CD4-positive, alpha-beta memory T cell (primary cell): ENCODE measurements at regions not wholly inside any gene's neighbourhood (a gene's known extent, or its start where the extent isn't known, plus 50 kb on each side); places are given as distances from the start of the nearest gene placed in this dataset.
"Not testable (repeated sequence)": the region's sequence is repeated elsewhere in the genome, so short reads cannot be mapped to it uniquely, and the experiment has no call there.

ENCODE experiments used
- CTCF ChIA-PET: fragments of 350-600 bp; sonication (Branson Sonifier 250); formaldehyde crosslinking; loops from one replicate; lab custom pipeline; 2021; ENCODE audit warnings: inconsistent platforms; ENCODE audit not compliant: partially characterized antibody; lab: Charles Lee
- POLR2A ChIA-PET: fragments of 350-600 bp; sonication (Branson Sonifier 250); formaldehyde crosslinking; loops from one replicate; lab custom pipeline; 2021; ENCODE audit not compliant: partially characterized antibody; lab: Charles Lee
- DNase-seq, 5 donors: peaks; one replicate each; pipeline versions ENCODE4 v3.0.0 to v3.0.0-alpha.2; 2020 to 2022; ENCODE audit warnings: mixed read lengths in 1 of 5
- H3K27ac ChIP-seq: one replicate; pipeline ENCODE4 v1.7.0; 2013; ENCODE audit warnings: low read depth, low read length
- H3K27me3 ChIP-seq: 2 replicates; pipeline ENCODE4 v1.7.0; 2013; ENCODE audit warnings: mild to moderate bottlenecking, low read length, moderate library complexity; ENCODE audit not compliant: insufficient read depth
- H3K36me3 ChIP-seq: 2 replicates; pipeline ENCODE4 v1.7.0; 2013; ENCODE audit warnings: mild to moderate bottlenecking, low read length, moderate library complexity; ENCODE audit not compliant: insufficient read depth
- H3K4me1 ChIP-seq: 2 replicates; pipeline ENCODE4 v1.7.0; 2013; ENCODE audit warnings: mild to moderate bottlenecking, low read length, moderate library complexity; ENCODE audit not compliant: insufficient read depth
- H3K4me3 ChIP-seq, 2 donors: one replicate each; pipeline ENCODE4 v1.7.0; 2013; ENCODE audit warnings: low read length in 2 of 2, mild to moderate bottlenecking in 1 of 2
- H3K9me3 ChIP-seq, 2 donors: one replicate each; pipeline ENCODE4 v1.7.0; 2013; ENCODE audit warnings: low read length in 2 of 2, control low read depth in 1 of 2; ENCODE audit not compliant: control insufficient read depth in 1 of 2
- H3K27ac Mint-ChIP-seq, 7 donors: one replicate each; pipeline ENCODE4 v1.8.0; 2020 to 2021; ENCODE audit warnings: mixed read lengths in 7 of 7, mild to moderate bottlenecking in 6 of 7, inconsistent platforms in 3 of 7, moderate library complexity in 3 of 7
- H3K27me3 Mint-ChIP-seq, 2 donors: one replicate each; pipeline ENCODE4 v1.8.0; 2020 to 2021; ENCODE audit warnings: mixed read lengths in 2 of 2
- H3K36me3 Mint-ChIP-seq, 2 donors: one replicate each; pipeline ENCODE4 v1.8.0; 2020 to 2021; ENCODE audit warnings: mixed read lengths in 2 of 2, inconsistent platforms in 1 of 2, mild to moderate bottlenecking in 1 of 2
- H3K4me1 Mint-ChIP-seq, 4 donors: one replicate each; pipeline ENCODE4 v1.8.0; 2020 to 2021; ENCODE audit warnings: mixed read lengths in 4 of 4, mild to moderate bottlenecking in 1 of 4
- H3K4me3 Mint-ChIP-seq, 8 donors: one replicate each; pipeline ENCODE4 v1.8.0; 2020 to 2021; ENCODE audit warnings: mixed read lengths in 8 of 8, mild to moderate bottlenecking in 7 of 8, moderate library complexity in 6 of 8, inconsistent platforms in 3 of 8
- H3K9me3 Mint-ChIP-seq, 8 donors: one replicate each; pipeline ENCODE4 v1.8.0; 2020 to 2021; ENCODE audit warnings: mixed read lengths in 8 of 8, mild to moderate bottlenecking in 5 of 8, inconsistent platforms in 3 of 8, moderate library complexity in 1 of 8
- intact Hi-C: fragments of 100-400 bp; cut with micrococcal nuclease; formaldehyde crosslinking; loops from one replicate; pipeline ENCODE4 v1.15.1; 2023

GRCh38 chr2:194639057-194639456 is 1018.0 kb upstream of the SLC39A10 start:
- H3K36me3 ChIP-seq, H3K4me3 Mint-ChIP-seq, intact Hi-C loops, H3K27me3 Mint-ChIP-seq, H3K27ac ChIP-seq, H3K27ac Mint-ChIP-seq, H3K9me3 ChIP-seq, H3K4me1 Mint-ChIP-seq, H3K27me3 ChIP-seq, H3K4me1 ChIP-seq, POLR2A ChIA-PET, CTCF ChIA-PET, H3K4me3 ChIP-seq, H3K36me3 Mint-ChIP-seq, DNase-seq: not testable (repeated sequence)
- peaks cover 0 to 14% (median 4%) of the 10 kb centered on the region in 8 donors for H3K9me3 Mint-ChIP-seq

DNA sequence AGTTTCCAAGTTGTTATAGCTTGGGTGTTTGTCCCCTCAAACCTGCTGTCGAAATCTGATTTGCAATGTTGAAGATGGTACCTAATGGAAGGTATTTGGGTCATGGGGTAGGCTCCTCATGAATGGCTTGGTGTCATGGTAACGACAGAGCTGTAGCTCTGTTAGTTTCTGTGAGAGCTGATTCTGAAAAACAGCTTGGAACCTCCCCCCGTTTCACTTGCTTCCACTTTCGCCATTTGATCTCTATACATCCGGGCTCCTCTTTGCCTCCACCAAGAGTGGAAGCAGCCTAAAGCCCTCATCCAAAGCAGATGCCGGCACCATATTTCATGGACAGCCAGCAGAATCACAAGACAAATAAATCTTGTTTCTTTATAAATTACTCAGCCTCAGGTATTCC is 1035.1 kb upstream of the SLC39A10 start:
- ChIA-PET POLR2A (no interaction called here), CTCF (no interaction called here)
- Mint-ChIP-seq H3K36me3 (no peaks in the 10 kb centered on the region), H3K4me3 (no peak overlapping the region), H3K27ac (no peak overlapping the region), H3K27me3 (no peaks in the 10 kb centered on the region), H3K4me1 (no peaks in the 10 kb centered on the region), H3K9me3 (no peaks in the 10 kb centered on the region)
- intact Hi-C loops, result no loop called here
- no peaks in the 10 kb centered on the region for H3K9me3 ChIP-seq
- no peaks in the 10 kb centered on the region for H3K27me3 ChIP-seq
- H3K27ac ChIP-seq, result no peak overlapping the region
- no peaks in the 10 kb centered on the region for H3K4me1 ChIP-seq
- H3K4me3 ChIP-seq, result no peak overlapping the region
- DNase-seq, result no peak
- H3K36me3 ChIP-seq, result no peaks in the 10 kb centered on the region

- H3K27ac Mint-ChIP-seq, result no peak overlapping the region
- no peaks in the 10 kb centered on the region for H3K4me1 Mint-ChIP-seq
- intact Hi-C loops, result no loop called here
- H3K4me3 Mint-ChIP-seq, result no peak overlapping the region
- H3K36me3 Mint-ChIP-seq, result no peaks in the 10 kb centered on the region
- Histone ChIP-seq H3K9me3 (no peaks in the 10 kb centered on the region), H3K27ac (no peak overlapping the region), H3K27me3 (no peaks in the 10 kb centered on the region), H3K36me3 (no peaks in the 10 kb centered on the region), H3K4me3 (no peak overlapping the region), H3K4me1 (no peaks in the 10 kb centered on the region)
- no peaks in the 10 kb centered on the region for H3K9me3 Mint-ChIP-seq
- H3K27me3 Mint-ChIP-seq, result no peaks in the 10 kb centered on the region
- POLR2A ChIA-PET, result no interaction called here
- CTCF ChIA-PET, result no interaction called here
- no peak for DNase-seq
These were observed 1037.7 kb upstream of the SLC39A10 start for GRCh38 chr2:194619366-194619765.

GRCh38 chr2:194618432-194618831 is 1038.6 kb upstream of the SLC39A10 start:
- intact Hi-C loops, result no loop called here
- POLR2A ChIA-PET, result no interaction called here
- Histone ChIP-seq H3K27ac (no peak overlapping the region), H3K4me1 (no peaks in the 10 kb centered on the region), H3K9me3 (no peaks in the 10 kb centered on the region), H3K36me3 (no peaks in the 10 kb centered on the region), H3K4me3 (no peak overlapping the region), H3K27me3 (no peaks in the 10 kb centered on the region)
- CTCF ChIA-PET, result no interaction called here
- Mint-ChIP-seq H3K36me3 (no peaks in the 10 kb centered on the region), H3K27me3 (no peaks in the 10 kb centered on the region), H3K27ac (no peak overlapping the region), H3K4me3 (no peak overlapping the region), H3K4me1 (no peaks in the 10 kb centered on the region), H3K9me3 (no peaks in the 10 kb centered on the region)
- DNase-seq, result no peak

DNA sequence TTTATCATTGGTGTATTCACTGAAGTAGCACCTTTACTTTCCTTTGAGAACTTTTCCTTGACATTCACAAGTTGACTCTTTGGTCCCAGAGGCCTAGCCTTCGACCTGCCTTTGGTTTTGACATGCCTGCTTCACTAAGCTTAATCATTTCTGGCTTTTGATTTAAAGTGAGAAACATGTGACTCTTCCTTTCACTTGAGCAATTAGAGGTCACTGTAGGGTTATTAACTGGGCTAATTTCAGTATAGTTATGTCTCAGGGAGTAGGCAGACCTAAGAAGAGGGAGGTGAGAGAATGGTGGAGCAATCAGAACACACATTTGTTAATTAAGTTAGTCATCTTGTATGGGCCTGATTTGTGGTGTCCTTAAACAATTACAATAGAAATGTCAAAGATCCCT is 1040.7 kb upstream of the SLC39A10 start:
- CTCF ChIA-PET, result interaction anchor here (1.3 kb wide), 1 partner anchor 8 kb away, joined by 4 read pairs; no protein-coding TSS in a partner anchor
- no peak for DNase-seq
- POLR2A ChIA-PET, result no interaction called here
- Mint-ChIP-seq H3K4me3 (no peak overlapping the region), H3K4me1 (no peaks in the 10 kb centered on the region), H3K36me3 (no peaks in the 10 kb centered on the region), H3K9me3 (peaks cover 0 to 2% (median 0%) of the 10 kb centered on the region in 8 donors), H3K27me3 (no peaks in the 10 kb centered on the region), H3K27ac (no peak overlapping the region)
- intact Hi-C loops, result no loop called here
- Histone ChIP-seq H3K4me1 (no peaks in the 10 kb centered on the region), H3K9me3 (no peaks in the 10 kb centered on the region), H3K36me3 (no peaks in the 10 kb centered on the region), H3K27ac (no peak overlapping the region), H3K27me3 (no peaks in the 10 kb centered on the region), H3K4me3 (no peak overlapping the region)

DNA sequence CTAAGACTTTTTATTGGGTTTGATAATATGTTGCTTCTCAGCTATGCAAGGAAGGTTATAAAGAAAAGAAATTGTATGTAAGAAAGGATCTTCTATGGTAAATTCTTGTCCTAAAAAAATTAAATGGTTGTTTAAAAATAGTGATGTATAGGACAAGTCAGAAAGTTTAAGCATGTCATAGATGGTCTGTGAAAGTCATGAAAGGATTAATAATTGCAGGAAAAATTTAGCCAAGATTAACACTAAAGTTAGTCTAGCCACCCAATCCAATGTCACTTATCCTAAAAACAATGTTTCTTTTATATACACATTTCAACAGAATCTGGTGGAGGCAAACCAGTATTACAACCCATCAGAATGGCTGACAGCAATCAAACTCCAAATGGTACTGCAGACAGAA is 1046.7 kb upstream of the SLC39A10 start:
- intact Hi-C loops, result no loop called here
- ChIA-PET POLR2A (no interaction called here), CTCF (no interaction called here)

GRCh38 chr2:194603429-194603828 is 1053.6 kb upstream of the SLC39A10 start:
- Mint-ChIP-seq H3K36me3 (no peaks in the 10 kb centered on the region), H3K4me1 (no peaks in the 10 kb centered on the region), H3K9me3 (peaks cover 0 to 14% (median 3%) of the 10 kb centered on the region in 8 donors), H3K27ac (no peak overlapping the region), H3K4me3 (no peak overlapping the region), H3K27me3 (peaks cover 0 to 3% of the 10 kb centered on the region in 2 donors)
- H3K4me3 ChIP-seq, result no peak overlapping the region
- ChIA-PET POLR2A (no interaction called here), CTCF (no interaction called here)
- H3K4me1 ChIP-seq, result no peaks in the 10 kb centered on the region
- no peaks in the 10 kb centered on the region for H3K36me3 ChIP-seq
- no peak overlapping the region for H3K27ac ChIP-seq
- H3K27me3 ChIP-seq, result no peaks in the 10 kb centered on the region
- intact Hi-C loops, result no loop called here
- no peak for DNase-seq
- no peaks in the 10 kb centered on the region for H3K9me3 ChIP-seq

More for the DNA sequence above, 1046.7 kb upstream of the SLC39A10 start:
- DNase-seq, result no peak
- Histone ChIP-seq H3K4me3 (no peak overlapping the region), H3K4me1 (no peaks in the 10 kb centered on the region), H3K27ac (no peak overlapping the region), H3K36me3 (no peaks in the 10 kb centered on the region), H3K27me3 (no peaks in the 10 kb centered on the region), H3K9me3 (no peaks in the 10 kb centered on the region)
- Mint-ChIP-seq H3K4me1 (no peaks in the 10 kb centered on the region), H3K9me3 (peaks cover 0 to 6% (median 5%) of the 10 kb centered on the region in 8 donors), H3K4me3 (no peak overlapping the region), H3K36me3 (no peaks in the 10 kb centered on the region), H3K27ac (no peak overlapping the region), H3K27me3 (peaks cover 0 to under 1% of the 10 kb centered on the region in 2 donors)

DNA sequence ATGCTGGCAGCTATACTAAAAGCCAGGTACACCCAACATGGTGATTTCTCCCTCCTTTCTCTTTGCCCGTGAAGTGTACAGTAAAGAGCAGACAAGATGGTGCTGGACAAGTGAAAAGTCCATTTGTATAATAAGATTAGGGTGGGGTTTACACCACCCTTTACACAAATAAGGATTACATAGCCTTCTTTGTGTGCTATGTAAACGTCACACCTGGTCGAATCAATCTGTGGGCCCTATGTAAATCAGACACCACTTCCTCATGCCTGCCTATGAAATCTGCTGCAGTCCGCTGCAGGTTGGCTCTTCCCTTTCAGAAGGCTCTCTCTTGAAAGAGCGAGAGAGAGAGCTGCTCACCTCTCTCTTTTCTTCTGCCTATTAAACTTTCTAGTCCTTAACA is 1054.3 kb upstream of the SLC39A10 start:
- Histone ChIP-seq H3K36me3 (no peaks in the 10 kb centered on the region), H3K27me3 (no peaks in the 10 kb centered on the region), H3K4me3 (no peak overlapping the region), H3K9me3 (no peaks in the 10 kb centered on the region), H3K27ac (no peak overlapping the region), H3K4me1 (no peaks in the 10 kb centered on the region)
- no peak overlapping the region for H3K4me3 Mint-ChIP-seq
- DNase-seq, result no peak
- peaks cover 0 to 14% (median 3%) of the 10 kb centered on the region in 8 donors for H3K9me3 Mint-ChIP-seq
- POLR2A ChIA-PET, result no interaction called here
- no peak overlapping the region for H3K27ac Mint-ChIP-seq
- peaks cover 0 to 3% of the 10 kb centered on the region in 2 donors for H3K27me3 Mint-ChIP-seq
- no peaks in the 10 kb centered on the region for H3K36me3 Mint-ChIP-seq
- no peaks in the 10 kb centered on the region for H3K4me1 Mint-ChIP-seq
- CTCF ChIA-PET, result no interaction called here
- intact Hi-C loops, result no loop called here
